ENCODE measurements at regions not wholly inside any gene's neighbourhood (a gene's known extent, or its start where the extent isn't known, plus 50 kb on each side); places are given as distances from the start of the nearest gene placed in this dataset.

- no peak for ATAC-seq (replicated peaks in 1 of 2)
- peaks cover 5 to 9% of the 10 kb centered on the region in 2 donors for H3K9me3 Mint-ChIP-seq
- H3K4me3 Mint-ChIP-seq, result no peak overlapping the region
- no peak for DNase-seq
- no peaks in the 10 kb centered on the region for H3K4me1 Mint-ChIP-seq (ENCODE audit: low read depth)
- no peaks in the 10 kb centered on the region for H3K36me3 Mint-ChIP-seq (ENCODE audit: insufficient read depth in 2 of 2)
- no peak overlapping the region for H3K27ac Mint-ChIP-seq
- no peaks in the 10 kb centered on the region for H3K27me3 Mint-ChIP-seq (ENCODE audit: low read depth)
Observed at GRCh38 chr1:118692143-118692542, 296.0 kb downstream of the TBX15 start.

- no peak for DNase-seq
- H3K27me3 Mint-ChIP-seq (ENCODE audit: low read depth), result no peaks in the 10 kb centered on the region
- H3K4me3 Mint-ChIP-seq, result no peak overlapping the region
- H3K9me3 Mint-ChIP-seq, result peaks cover 5 to 9% of the 10 kb centered on the region in 2 donors
- ATAC-seq (replicated peaks in 1 of 2), result no peak
- no peaks in the 10 kb centered on the region for H3K4me1 Mint-ChIP-seq (ENCODE audit: low read depth)
- H3K36me3 Mint-ChIP-seq (ENCODE audit: insufficient read depth in 2 of 2), result no peaks in the 10 kb centered on the region
- H3K27ac Mint-ChIP-seq, result no peak overlapping the region
Observed at GRCh38 chr1:118688891-118689290, 299.3 kb downstream of the TBX15 start.

DNA sequence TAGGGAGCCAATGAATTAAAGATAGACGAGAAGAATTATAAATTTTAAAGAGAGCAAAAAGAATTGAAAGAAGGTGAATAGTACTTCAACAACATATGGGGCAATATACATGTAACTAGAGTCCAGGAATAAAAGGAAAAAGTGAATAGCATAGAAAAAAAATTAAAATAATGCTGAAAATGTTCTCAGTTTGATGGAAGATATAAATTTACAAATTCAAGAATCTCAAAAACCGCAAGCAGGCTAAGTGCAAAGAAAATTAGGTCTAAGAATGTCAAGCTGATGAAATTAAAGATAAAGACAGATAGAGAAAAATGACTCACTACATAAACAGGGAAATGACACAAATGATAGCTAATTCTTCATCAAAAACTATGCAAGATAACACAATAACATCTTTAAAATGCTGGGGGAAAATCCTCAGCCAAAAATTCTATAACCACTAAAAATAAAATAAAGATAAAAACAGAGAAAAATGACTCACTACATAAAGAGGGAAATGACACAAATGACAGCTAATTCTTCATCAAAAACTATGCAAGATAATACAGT is 326.3 kb downstream of the TBX15 start:
- ATAC-seq (replicated peaks in 1 of 2) (no peak), DNase-seq (no peak)
- H3K36me3 Mint-ChIP-seq (ENCODE audit: insufficient read depth in 2 of 2), result no peaks in the 10 kb centered on the region
- peaks cover 2 to 7% of the 10 kb centered on the region in 2 donors for H3K9me3 Mint-ChIP-seq
- no peak overlapping the region for H3K27ac Mint-ChIP-seq
- H3K4me1 Mint-ChIP-seq (ENCODE audit: low read depth), result no peaks in the 10 kb centered on the region
- H3K4me3 Mint-ChIP-seq, result no peak overlapping the region
- H3K27me3 Mint-ChIP-seq (ENCODE audit: low read depth), result no peaks in the 10 kb centered on the region

GRCh38 chr1:118660769-118661168 is 327.4 kb downstream of the TBX15 start:
- DNase-seq (no peak), ATAC-seq (replicated peaks in 1 of 2) (no peak)
- H3K9me3 Mint-ChIP-seq, result peaks cover 4 to 7% of the 10 kb centered on the region in 2 donors
- H3K4me3 Mint-ChIP-seq, result no peak overlapping the region
- no peaks in the 10 kb centered on the region for H3K27me3 Mint-ChIP-seq (ENCODE audit: low read depth)
- H3K36me3 Mint-ChIP-seq (ENCODE audit: insufficient read depth in 2 of 2), result no peaks in the 10 kb centered on the region
- no peaks in the 10 kb centered on the region for H3K4me1 Mint-ChIP-seq (ENCODE audit: low read depth)
- H3K27ac Mint-ChIP-seq, result no peak overlapping the region

- Mint-ChIP-seq H3K4me3 (no peak overlapping the region), H3K36me3 (ENCODE audit: insufficient read depth in 2 of 2) (peaks cover 0 to 2% of the 10 kb centered on the region in 2 donors), H3K9me3 (peaks cover 5 to 10% of the 10 kb centered on the region in 2 donors), H3K27ac (no peak overlapping the region), H3K27me3 (ENCODE audit: low read depth) (no peaks in the 10 kb centered on the region), H3K4me1 (ENCODE audit: low read depth) (no peaks in the 10 kb centered on the region)
- DNase-seq (no peak), ATAC-seq (replicated peaks in 1 of 2) (no peak)
Observed at GRCh38 chr1:118659646-118660045, 328.5 kb downstream of the TBX15 start.

- H3K36me3 Mint-ChIP-seq (ENCODE audit: insufficient read depth in 2 of 2), result peaks cover 0 to 2% of the 10 kb centered on the region in 2 donors
- DNase-seq, result no peak
- no peak overlapping the region for H3K27ac Mint-ChIP-seq
- ATAC-seq (replicated peaks in 1 of 2), result no peak
- no peak overlapping the region for H3K4me3 Mint-ChIP-seq
- H3K9me3 Mint-ChIP-seq, result peaks cover 3 to 6% of the 10 kb centered on the region in 2 donors
- no peaks in the 10 kb centered on the region for H3K27me3 Mint-ChIP-seq (ENCODE audit: low read depth)
- H3K4me1 Mint-ChIP-seq (ENCODE audit: low read depth), result no peaks in the 10 kb centered on the region
Observed at GRCh38 chr1:118650107-118650807, 337.9 kb downstream of the TBX15 start.

GRCh38 chr1:118649369-118650106 is 338.6 kb downstream of the TBX15 start:
- H3K27me3 Mint-ChIP-seq (ENCODE audit: low read depth), result no peaks in the 10 kb centered on the region
- ATAC-seq (replicated peaks in 1 of 2) (no peak), DNase-seq (no peak)
- H3K4me3 Mint-ChIP-seq, result no peak overlapping the region
- no peak overlapping the region for H3K27ac Mint-ChIP-seq
- no peaks in the 10 kb centered on the region for H3K36me3 Mint-ChIP-seq (ENCODE audit: insufficient read depth in 2 of 2)
- no peaks in the 10 kb centered on the region for H3K4me1 Mint-ChIP-seq (ENCODE audit: low read depth)
- peaks cover 2 to 3% of the 10 kb centered on the region in 2 donors for H3K9me3 Mint-ChIP-seq

DNA sequence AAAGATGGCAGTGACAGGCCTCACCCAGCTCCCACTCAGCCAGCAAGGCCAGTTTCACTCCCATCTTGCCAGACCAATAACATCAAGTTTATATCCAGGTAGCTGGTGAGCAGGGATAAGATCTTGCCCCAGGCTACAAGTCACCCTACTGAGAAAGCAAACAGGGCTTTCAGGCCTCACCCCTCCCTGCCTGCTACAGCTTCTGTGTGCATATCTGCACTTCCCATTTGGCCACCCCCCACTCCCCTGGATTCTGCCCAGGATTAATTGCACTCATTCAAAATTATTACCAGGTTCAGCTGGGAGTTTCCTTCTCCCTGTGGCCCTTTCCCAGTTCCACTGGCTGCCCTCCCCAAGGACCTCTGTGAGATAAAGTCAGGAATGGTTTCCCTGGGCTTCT is 352.1 kb downstream of the TBX15 start:
- Mint-ChIP-seq H3K27ac (no peak overlapping the region), H3K36me3 (ENCODE audit: insufficient read depth in 2 of 2) (peaks cover 0 to 7% of the 10 kb centered on the region in 2 donors), H3K9me3 (peaks cover 11 to 17% of the 10 kb centered on the region in 2 donors), H3K27me3 (ENCODE audit: low read depth) (no peaks in the 10 kb centered on the region), H3K4me1 (ENCODE audit: low read depth) (no peaks in the 10 kb centered on the region), H3K4me3 (no peak overlapping the region)
- ATAC-seq (replicated peaks in 1 of 2) (no peak), DNase-seq (no peak)

GRCh38 chr1:118627435-118627834 is 360.7 kb downstream of the TBX15 start:
- no peak for DNase-seq
- Mint-ChIP-seq H3K9me3 (peaks cover 3 to 8% of the 10 kb centered on the region in 2 donors), H3K4me3 (no peak overlapping the region), H3K36me3 (ENCODE audit: insufficient read depth in 2 of 2) (peaks cover 0 to 2% of the 10 kb centered on the region in 2 donors), H3K27ac (no peak overlapping the region), H3K27me3 (ENCODE audit: low read depth) (no peaks in the 10 kb centered on the region), H3K4me1 (ENCODE audit: low read depth) (no peaks in the 10 kb centered on the region)
- ATAC-seq (replicated peaks in 1 of 2), result no peak

GRCh38 chr1:118621839-118622238 is 366.3 kb downstream of the TBX15 start:
- peaks cover 2 to 9% of the 10 kb centered on the region in 2 donors for H3K9me3 Mint-ChIP-seq
- H3K4me3 Mint-ChIP-seq, result no peak overlapping the region
- H3K36me3 Mint-ChIP-seq (ENCODE audit: insufficient read depth in 2 of 2), result peaks cover 0 to 2% of the 10 kb centered on the region in 2 donors
- no peak for ATAC-seq (replicated peaks in 1 of 2)
- H3K4me1 Mint-ChIP-seq (ENCODE audit: low read depth), result no peaks in the 10 kb centered on the region
- no peak overlapping the region for H3K27ac Mint-ChIP-seq
- DNase-seq, result no peak
- no peaks in the 10 kb centered on the region for H3K27me3 Mint-ChIP-seq (ENCODE audit: low read depth)

GRCh38 chr1:118618618-118619340 is 369.4 kb downstream of the TBX15 start:
- H3K4me3 Mint-ChIP-seq, result no peak overlapping the region
- no peaks in the 10 kb centered on the region for H3K27me3 Mint-ChIP-seq (ENCODE audit: low read depth)
- ATAC-seq (replicated peaks in 1 of 2) (no peak), DNase-seq (no peak)
- H3K27ac Mint-ChIP-seq, result no peak overlapping the region
- H3K9me3 Mint-ChIP-seq, result peaks cover 4 to 11% of the 10 kb centered on the region in 2 donors
- no peaks in the 10 kb centered on the region for H3K36me3 Mint-ChIP-seq (ENCODE audit: insufficient read depth in 2 of 2)
- H3K4me1 Mint-ChIP-seq (ENCODE audit: low read depth), result no peaks in the 10 kb centered on the region

- DNase-seq (no peak), ATAC-seq (replicated peaks in 1 of 2) (no peak)
- Mint-ChIP-seq H3K4me3 (no peak overlapping the region), H3K36me3 (ENCODE audit: insufficient read depth in 2 of 2) (no peaks in the 10 kb centered on the region), H3K27me3 (ENCODE audit: low read depth) (no peaks in the 10 kb centered on the region), H3K27ac (no peak overlapping the region), H3K9me3 (peaks cover 4 to 11% of the 10 kb centered on the region in 2 donors), H3K4me1 (ENCODE audit: low read depth) (no peaks in the 10 kb centered on the region)
Observed at GRCh38 chr1:118617916-118618315, 370.2 kb downstream of the TBX15 start.

GRCh38 chr1:118615066-118615465 is 373.1 kb downstream of the TBX15 start:
- no peaks in the 10 kb centered on the region for H3K4me1 Mint-ChIP-seq (ENCODE audit: low read depth)
- H3K27ac Mint-ChIP-seq, result no peak overlapping the region
- DNase-seq (no peak), ATAC-seq (replicated peaks in 1 of 2) (no peak)
- no peaks in the 10 kb centered on the region for H3K36me3 Mint-ChIP-seq (ENCODE audit: insufficient read depth in 2 of 2)
- H3K4me3 Mint-ChIP-seq, result no peak overlapping the region
- H3K9me3 Mint-ChIP-seq, result peaks cover 10 to 16% of the 10 kb centered on the region in 2 donors
- H3K27me3 Mint-ChIP-seq (ENCODE audit: low read depth), result no peaks in the 10 kb centered on the region
